ENCODE measurements at regions not wholly inside any gene's neighbourhood (a gene's known extent, or its start where the extent isn't known, plus 50 kb on each side); places are given as distances from the start of the nearest gene placed in this dataset.
"Not testable (repeated sequence)": the region's sequence is repeated elsewhere in the genome, so short reads cannot be mapped to it uniquely, and the experiment has no call there.

- no peak for DNase-seq (ENCODE audit: insufficient read length, low spot score)
- FAIRE-seq = no peak
- no peak for TF ChIP-seq TAF1 (IDR thresholded peaks at IDR 0.05; ENCODE audit: low read depth, low read length)
These were observed 421.2 kb downstream of the TRAM1L1 start for GRCh38 chr4:116664198-116664597.

- FAIRE-seq = no peak
- TF ChIP-seq TAF1 (IDR thresholded peaks at IDR 0.05; ENCODE audit: low read depth, low read length) = no peak
- TF ChIP-seq POLR2AphosphoS5 (IDR thresholded peaks at IDR 0.05; ENCODE audit: low read depth, low read length) = no peak
- TF ChIP-seq POU2F2 (IDR thresholded peaks at IDR 0.05; ENCODE audit: low read depth, low read length) = no peak
- no peak for TF ChIP-seq PAX5 (IDR thresholded peaks at IDR 0.05; ENCODE audit: insufficient read depth, low read length, severe bottlenecking)
- no peak for TF ChIP-seq SPI1 (IDR thresholded peaks at IDR 0.05; ENCODE audit: low read depth, low read length)
- TF ChIP-seq POLR2A (IDR thresholded peaks at IDR 0.05; ENCODE audit: low read depth, low read length) = no peak
These were observed 446.3 kb downstream of the TRAM1L1 start for GRCh38 chr4:116639070-116639577.

GRCh38 chr4:116638592-116638991, 446.8 kb downstream of the TRAM1L1 start:
- TF ChIP-seq POLR2AphosphoS5 (IDR thresholded peaks at IDR 0.05; ENCODE audit: low read depth, low read length) = no peak
- no peak for TF ChIP-seq PAX5 (IDR thresholded peaks at IDR 0.05; ENCODE audit: insufficient read depth, low read length, severe bottlenecking)
- TF ChIP-seq POLR2A (IDR thresholded peaks at IDR 0.05; ENCODE audit: low read depth, low read length) = no peak
- TF ChIP-seq TAF1 (IDR thresholded peaks at IDR 0.05; ENCODE audit: low read depth, low read length) = no peak
- no peak for TF ChIP-seq POU2F2 (IDR thresholded peaks at IDR 0.05; ENCODE audit: low read depth, low read length)
- no peak for TF ChIP-seq SPI1 (IDR thresholded peaks at IDR 0.05; ENCODE audit: low read depth, low read length)
- DNase-seq (ENCODE audit: insufficient read length, low spot score) (no peak), FAIRE-seq (no peak)

More at GRCh38 chr4:116639070-116639577, 446.3 kb downstream of the TRAM1L1 start:
- DNase-seq (ENCODE audit: insufficient read length, low spot score) = no peak

- FAIRE-seq (no peak), DNase-seq (ENCODE audit: insufficient read length, low spot score) (no peak)
- TF ChIP-seq POLR2A (IDR thresholded peaks at IDR 0.05; ENCODE audit: low read depth, low read length) (no peak), POU2F2 (IDR thresholded peaks at IDR 0.05; ENCODE audit: low read depth, low read length) (no peak), SPI1 (IDR thresholded peaks at IDR 0.05; ENCODE audit: low read depth, low read length) (peak; percentile 98), PAX5 (IDR thresholded peaks at IDR 0.05; ENCODE audit: insufficient read depth, low read length, severe bottlenecking) (no peak)
These were observed 448.5 kb downstream of the TRAM1L1 start for GRCh38 chr4:116636917-116637316.

- TF ChIP-seq SPI1 (IDR thresholded peaks at IDR 0.05; ENCODE audit: low read depth, low read length) (no peak), TAF1 (IDR thresholded peaks at IDR 0.05; ENCODE audit: low read depth, low read length) (no peak), PAX5 (IDR thresholded peaks at IDR 0.05; ENCODE audit: insufficient read depth, low read length, severe bottlenecking) (no peak), POU2F2 (IDR thresholded peaks at IDR 0.05; ENCODE audit: low read depth, low read length) (no peak), POLR2AphosphoS5 (IDR thresholded peaks at IDR 0.05; ENCODE audit: low read depth, low read length) (no peak), POLR2A (IDR thresholded peaks at IDR 0.05; ENCODE audit: low read depth, low read length) (no peak)
- no peak for FAIRE-seq
- DNase-seq (ENCODE audit: insufficient read length, low spot score) = no peak
These were observed 453.1 kb downstream of the TRAM1L1 start for GRCh38 chr4:116632269-116632668.

- FAIRE-seq (no peak), DNase-seq (ENCODE audit: insufficient read length, low spot score) (no peak)
- TF ChIP-seq SPI1 (IDR thresholded peaks at IDR 0.05; ENCODE audit: low read depth, low read length) (no peak), POLR2AphosphoS5 (IDR thresholded peaks at IDR 0.05; ENCODE audit: low read depth, low read length) (no peak), POU2F2 (IDR thresholded peaks at IDR 0.05; ENCODE audit: low read depth, low read length) (no peak), POLR2A (IDR thresholded peaks at IDR 0.05; ENCODE audit: low read depth, low read length) (no peak), PAX5 (IDR thresholded peaks at IDR 0.05; ENCODE audit: insufficient read depth, low read length, severe bottlenecking) (no peak), TAF1 (IDR thresholded peaks at IDR 0.05; ENCODE audit: low read depth, low read length) (no peak)
These were observed 456.8 kb downstream of the TRAM1L1 start for GRCh38 chr4:116628598-116628997.

- no peak for TF ChIP-seq POU2F2 (IDR thresholded peaks at IDR 0.05; ENCODE audit: low read depth, low read length)
- TF ChIP-seq POLR2A (IDR thresholded peaks at IDR 0.05; ENCODE audit: low read depth, low read length) = no peak
- TF ChIP-seq PAX5 (IDR thresholded peaks at IDR 0.05; ENCODE audit: insufficient read depth, low read length, severe bottlenecking) = no peak
- no peak for TF ChIP-seq POLR2AphosphoS5 (IDR thresholded peaks at IDR 0.05; ENCODE audit: low read depth, low read length)
- no peak for TF ChIP-seq SPI1 (IDR thresholded peaks at IDR 0.05; ENCODE audit: low read depth, low read length)
- no peak for TF ChIP-seq TAF1 (IDR thresholded peaks at IDR 0.05; ENCODE audit: low read depth, low read length)
- FAIRE-seq (no peak), DNase-seq (ENCODE audit: insufficient read length, low spot score) (no peak)
These were observed 457.8 kb downstream of the TRAM1L1 start for GRCh38 chr4:116627545-116627944.

GRCh38 chr4:116619508-116619907, 465.9 kb downstream of the TRAM1L1 start:
- not testable (repeated sequence) for FAIRE-seq; DNase-seq (ENCODE audit: insufficient read length, low spot score)

GRCh38 chr4:116618638-116619037, 466.7 kb downstream of the TRAM1L1 start:
- TF ChIP-seq POLR2AphosphoS5 (IDR thresholded peaks at IDR 0.05; ENCODE audit: low read depth, low read length) (no peak), PAX5 (IDR thresholded peaks at IDR 0.05; ENCODE audit: insufficient read depth, low read length, severe bottlenecking) (no peak), POLR2A (IDR thresholded peaks at IDR 0.05; ENCODE audit: low read depth, low read length) (no peak), POU2F2 (IDR thresholded peaks at IDR 0.05; ENCODE audit: low read depth, low read length) (no peak), SPI1 (IDR thresholded peaks at IDR 0.05; ENCODE audit: low read depth, low read length) (no peak), TAF1 (IDR thresholded peaks at IDR 0.05; ENCODE audit: low read depth, low read length) (no peak)
- no peak for FAIRE-seq
- DNase-seq (ENCODE audit: insufficient read length, low spot score) = no peak

- FAIRE-seq (no peak), DNase-seq (ENCODE audit: insufficient read length, low spot score) (no peak)
- no peak for TF ChIP-seq POLR2A (IDR thresholded peaks at IDR 0.05; ENCODE audit: low read depth, low read length)
- no peak for TF ChIP-seq PAX5 (IDR thresholded peaks at IDR 0.05; ENCODE audit: insufficient read depth, low read length, severe bottlenecking)
- no peak for TF ChIP-seq POLR2AphosphoS5 (IDR thresholded peaks at IDR 0.05; ENCODE audit: low read depth, low read length)
- TF ChIP-seq POU2F2 (IDR thresholded peaks at IDR 0.05; ENCODE audit: low read depth, low read length) = no peak
- no peak for TF ChIP-seq SPI1 (IDR thresholded peaks at IDR 0.05; ENCODE audit: low read depth, low read length)
- no peak for TF ChIP-seq TAF1 (IDR thresholded peaks at IDR 0.05; ENCODE audit: low read depth, low read length)
These were observed 482.3 kb downstream of the TRAM1L1 start for GRCh38 chr4:116603096-116603495.

Data from GM12891 (cell line).